Nephron progenitor cell (in vitro differentiated cells): ENCODE measurements at regions not wholly inside any gene's neighbourhood (a gene's known extent, or its start where the extent isn't known, plus 50 kb on each side); places are given as distances from the start of the nearest gene placed in this dataset.

Source experiments
- DNase-seq: peaks from one replicate; pipeline ENCODE4 v3.0.0; 2021
- H3K27ac Mint-ChIP-seq: 2 replicates; pipeline ENCODE4 v1.8.0; 2021; ENCODE audit warnings: mild to moderate bottlenecking, moderate library complexity, mixed read lengths
- H3K27me3 Mint-ChIP-seq: 2 replicates; pipeline ENCODE4 v1.8.0; 2021; ENCODE audit warnings: mild to moderate bottlenecking, low read depth, mixed read lengths; ENCODE audit not compliant: poor library complexity
- H3K36me3 Mint-ChIP-seq: 2 replicates; pipeline ENCODE4 v1.8.0; 2021; ENCODE audit warnings: low read depth, mixed read lengths
- H3K4me1 Mint-ChIP-seq: 2 replicates; pipeline ENCODE4 v1.8.0; 2021; ENCODE audit warnings: mixed read lengths
- H3K4me3 Mint-ChIP-seq: 2 replicates; pipeline ENCODE4 v1.8.0; 2021; ENCODE audit warnings: mild to moderate bottlenecking, moderate library complexity, mixed read lengths
- H3K9me3 Mint-ChIP-seq: 2 replicates; pipeline ENCODE4 v1.8.0; 2021; ENCODE audit warnings: mild to moderate bottlenecking, moderate library complexity, mixed read lengths
- TF ChIP-seq, protein P1 (sequence below): fragments of 200-600 bp; sonication (generic); IDR thresholded peaks from 2 replicates; pipeline ENCODE4 v1.5.0; 2021; ENCODE audit warnings: antibody characterized with exemption

DNA sequence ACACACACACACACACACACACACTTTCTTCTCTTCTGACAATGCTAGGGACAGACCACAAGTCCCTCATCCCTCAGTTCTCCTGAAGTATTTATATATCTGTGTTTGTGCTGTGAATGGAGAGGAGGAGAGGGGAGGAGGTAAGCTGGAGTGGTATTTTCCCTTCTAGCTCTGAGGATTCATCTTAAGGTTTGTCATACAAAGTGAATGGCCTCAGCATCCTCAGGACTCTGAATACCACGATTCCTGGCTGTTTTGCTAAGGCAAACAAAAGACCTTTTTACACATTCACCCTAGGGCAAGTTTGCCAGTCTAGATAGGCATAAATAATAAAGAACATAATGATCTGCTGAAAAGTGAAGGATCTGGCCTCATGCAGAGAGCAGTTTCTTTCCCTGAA, 65.7 kb upstream of the CHMP2B start:
- Mint-ChIP-seq H3K27me3 (no peaks in the 10 kb centered on the region), H3K4me3 (no peak overlapping the region), H3K27ac (no peak overlapping the region)

DNA sequence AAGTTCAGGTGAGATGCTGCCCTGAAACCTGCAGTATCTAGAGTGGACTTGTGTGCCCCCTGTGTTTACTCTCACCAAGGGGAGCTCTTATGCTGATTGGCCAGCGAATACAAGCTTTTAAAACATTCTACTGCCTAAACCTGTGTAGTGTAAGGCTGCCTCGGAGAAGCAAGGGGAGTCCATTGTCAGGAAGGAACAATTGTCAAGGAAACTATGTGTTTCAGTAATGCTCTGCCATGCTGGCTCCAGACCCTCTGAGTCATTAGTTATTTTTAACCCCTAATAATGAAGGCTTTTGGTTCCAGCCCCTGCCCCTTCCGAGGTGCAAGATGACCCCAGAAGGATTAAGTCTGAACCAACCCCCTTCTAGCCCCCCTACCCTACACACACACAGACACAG, 66.1 kb upstream of the CHMP2B start:
- H3K9me3 Mint-ChIP-seq: no peaks in the 10 kb centered on the region
- no peaks in the 10 kb centered on the region for H3K27me3 Mint-ChIP-seq
- no peaks in the 10 kb centered on the region for H3K36me3 Mint-ChIP-seq
- no peak for DNase-seq
- TF ChIP-seq, protein P1, sequence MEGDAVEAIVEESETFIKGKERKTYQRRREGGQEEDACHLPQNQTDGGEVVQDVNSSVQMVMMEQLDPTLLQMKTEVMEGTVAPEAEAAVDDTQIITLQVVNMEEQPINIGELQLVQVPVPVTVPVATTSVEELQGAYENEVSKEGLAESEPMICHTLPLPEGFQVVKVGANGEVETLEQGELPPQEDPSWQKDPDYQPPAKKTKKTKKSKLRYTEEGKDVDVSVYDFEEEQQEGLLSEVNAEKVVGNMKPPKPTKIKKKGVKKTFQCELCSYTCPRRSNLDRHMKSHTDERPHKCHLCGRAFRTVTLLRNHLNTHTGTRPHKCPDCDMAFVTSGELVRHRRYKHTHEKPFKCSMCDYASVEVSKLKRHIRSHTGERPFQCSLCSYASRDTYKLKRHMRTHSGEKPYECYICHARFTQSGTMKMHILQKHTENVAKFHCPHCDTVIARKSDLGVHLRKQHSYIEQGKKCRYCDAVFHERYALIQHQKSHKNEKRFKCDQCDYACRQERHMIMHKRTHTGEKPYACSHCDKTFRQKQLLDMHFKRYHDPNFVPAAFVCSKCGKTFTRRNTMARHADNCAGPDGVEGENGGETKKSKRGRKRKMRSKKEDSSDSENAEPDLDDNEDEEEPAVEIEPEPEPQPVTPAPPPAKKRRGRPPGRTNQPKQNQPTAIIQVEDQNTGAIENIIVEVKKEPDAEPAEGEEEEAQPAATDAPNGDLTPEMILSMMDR: no peak
- H3K4me1 Mint-ChIP-seq: no peaks in the 10 kb centered on the region
- no peak overlapping the region for H3K4me3 Mint-ChIP-seq
- H3K27ac Mint-ChIP-seq: no peak overlapping the region

More for the DNA sequence above, 65.7 kb upstream of the CHMP2B start:
- no peaks in the 10 kb centered on the region for H3K4me1 Mint-ChIP-seq
- H3K36me3 Mint-ChIP-seq: no peaks in the 10 kb centered on the region
- TF ChIP-seq, protein P1: no peak
- no peaks in the 10 kb centered on the region for H3K9me3 Mint-ChIP-seq
- no peak for DNase-seq

DNA sequence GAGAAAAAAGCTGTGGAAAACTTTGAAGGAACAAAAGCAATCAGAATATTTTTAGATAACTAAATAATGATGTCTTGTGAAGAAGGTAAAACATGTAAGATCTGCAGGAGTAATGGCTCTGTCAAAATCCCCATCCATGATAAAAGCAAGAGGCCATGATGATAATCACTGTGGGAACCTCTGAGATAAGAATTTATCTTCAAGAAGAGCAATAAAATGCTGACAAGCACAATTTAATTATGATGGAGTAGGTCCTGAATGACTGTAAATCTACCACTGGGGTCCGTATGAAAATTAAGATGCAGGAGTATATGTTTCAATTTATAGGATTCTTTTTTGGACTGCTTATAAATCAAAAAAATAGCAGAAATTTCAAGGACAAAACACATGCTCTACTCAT, 68.3 kb upstream of the CHMP2B start:
- no peaks in the 10 kb centered on the region for H3K9me3 Mint-ChIP-seq
- H3K4me1 Mint-ChIP-seq: no peaks in the 10 kb centered on the region
- no peak overlapping the region for H3K4me3 Mint-ChIP-seq
- no peaks in the 10 kb centered on the region for H3K27me3 Mint-ChIP-seq
- DNase-seq: no peak
- TF ChIP-seq, protein P1: no peak
- no peak overlapping the region for H3K27ac Mint-ChIP-seq
- H3K36me3 Mint-ChIP-seq: no peaks in the 10 kb centered on the region

DNA sequence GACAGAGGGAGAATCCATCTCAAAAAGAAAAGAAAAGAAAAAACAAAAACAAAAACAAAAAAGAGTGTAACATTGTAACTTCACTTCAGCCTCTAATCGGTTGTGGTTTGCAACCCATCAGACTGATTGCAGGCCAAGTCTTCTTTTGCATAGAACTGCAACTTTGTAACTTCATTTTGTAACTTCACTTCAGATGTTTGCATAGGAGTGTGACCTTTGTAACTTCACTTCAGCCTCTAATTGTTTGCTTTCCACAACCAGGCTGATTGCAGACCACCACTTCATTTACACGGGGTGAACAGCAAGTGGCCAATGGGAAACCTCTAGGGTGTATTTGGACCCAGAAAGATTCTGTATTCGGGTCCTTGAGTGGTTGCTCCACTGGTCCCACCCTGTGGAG, 79.1 kb upstream of the CHMP2B start:
- peaks cover 8% of the 10 kb centered on the region for H3K9me3 Mint-ChIP-seq
- no peaks in the 10 kb centered on the region for H3K36me3 Mint-ChIP-seq
- no peaks in the 10 kb centered on the region for H3K4me1 Mint-ChIP-seq
- DNase-seq: no peak
- no peak overlapping the region for H3K27ac Mint-ChIP-seq
- H3K4me3 Mint-ChIP-seq: no peak overlapping the region
- peaks cover 2% of the 10 kb centered on the region for H3K27me3 Mint-ChIP-seq
- TF ChIP-seq, protein P1: no peak

DNA sequence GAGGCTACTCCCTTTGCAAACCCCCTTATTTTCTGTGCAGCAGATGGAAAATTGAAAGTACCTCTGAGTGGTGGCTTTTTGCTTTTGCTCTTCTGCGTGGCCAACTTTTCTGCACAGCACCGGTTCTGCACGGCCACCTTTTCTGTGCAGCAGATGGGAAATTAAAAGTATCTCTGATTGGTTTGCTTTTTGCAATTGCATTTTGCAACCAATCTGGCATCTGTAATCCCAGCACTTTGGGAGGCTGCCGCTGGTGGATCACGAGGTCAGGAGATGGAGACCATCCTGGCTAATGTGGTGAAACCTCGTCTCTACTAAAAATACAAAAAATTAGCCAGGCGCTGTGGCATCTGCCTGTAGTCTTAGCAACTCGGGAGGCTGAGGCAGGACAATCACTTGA, 79.5 kb upstream of the CHMP2B start:
- H3K36me3 Mint-ChIP-seq: no peaks in the 10 kb centered on the region
- no peaks in the 10 kb centered on the region for H3K4me1 Mint-ChIP-seq
- H3K27me3 Mint-ChIP-seq: peaks cover 2% of the 10 kb centered on the region
- no peak overlapping the region for H3K27ac Mint-ChIP-seq
- TF ChIP-seq, protein P1: no peak
- no peak for DNase-seq
- no peak overlapping the region for H3K4me3 Mint-ChIP-seq
- H3K9me3 Mint-ChIP-seq: peaks cover 12% of the 10 kb centered on the region

DNA sequence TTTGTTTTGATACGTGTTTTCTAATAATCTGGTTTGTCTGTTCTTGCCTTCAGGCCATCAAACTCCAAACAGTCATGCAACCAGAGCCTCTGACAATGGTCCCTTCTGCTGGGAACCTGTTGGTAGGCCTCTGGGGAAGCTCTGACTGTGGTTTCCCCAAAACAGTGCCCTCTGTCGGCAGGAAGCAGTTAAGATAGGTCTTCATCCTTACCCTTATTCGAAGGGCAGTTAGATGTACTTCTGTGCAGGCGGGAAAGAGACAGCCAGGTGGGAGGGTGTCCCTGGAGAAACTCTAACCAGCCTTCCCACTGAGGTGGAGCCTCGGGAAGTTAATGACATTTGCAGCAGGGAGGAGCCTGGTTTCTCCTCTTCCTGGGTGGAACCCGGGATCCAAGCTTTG, 81.6 kb upstream of the CHMP2B start:
- Mint-ChIP-seq H3K36me3 (no peaks in the 10 kb centered on the region), H3K9me3 (peaks cover 26% of the 10 kb centered on the region), H3K27me3 (peaks cover 2% of the 10 kb centered on the region), H3K4me1 (no peaks in the 10 kb centered on the region), H3K4me3 (no peak overlapping the region), H3K27ac (no peak overlapping the region)
- DNase-seq: peak; percentile 16
- TF ChIP-seq, protein P1: no peak
